Loucy (cell line): ENCODE measurements at regions not wholly inside any gene's neighbourhood (a gene's known extent, or its start where the extent isn't known, plus 50 kb on each side); places are given as distances from the start of the nearest gene placed in this dataset.

ENCODE experiments used
- H2AFZ ChIP-seq: fragments of 200-600 bp; sonication (generic); 2 replicates; pipeline ENCODE4 v1.6.0; 2016; ENCODE audit warnings: antibody characterized with exemption, mild to moderate bottlenecking, low read length, moderate library complexity
- H3F3A ChIP-seq: fragments of 200-600 bp; 2 replicates; pipeline ENCODE4 v1.6.0; 2016; ENCODE audit warnings: antibody characterized with exemption, low read depth, mild to moderate bottlenecking
- H3K27me3 ChIP-seq: fragments of 200-600 bp; sonication (generic); 2 replicates; pipeline ENCODE4 v1.6.1; 2014; ENCODE audit warnings: low read length, mild to moderate bottlenecking; ENCODE audit not compliant: insufficient read depth, poor library complexity, severe bottlenecking
- H3K36me3 ChIP-seq: fragments of 200-600 bp; sonication (generic); 2 replicates; pipeline ENCODE4 v1.6.1; 2016; ENCODE audit warnings: low read length; ENCODE audit not compliant: insufficient read depth
- H3K4me1 ChIP-seq: fragments of 200-600 bp; sonication (generic); 2 replicates; pipeline ENCODE4 v1.5.1; 2014; ENCODE audit warnings: low read length, mild to moderate bottlenecking; ENCODE audit not compliant: insufficient read depth, poor library complexity, severe bottlenecking
- H3K4me2 ChIP-seq: fragments of 200-600 bp; sonication (generic); 2 replicates; pipeline ENCODE4 v1.6.0; 2014; ENCODE audit warnings: antibody characterized with exemption, low read length, low read depth, mild to moderate bottlenecking; ENCODE audit not compliant: poor library complexity, severe bottlenecking
- H3K4me3 ChIP-seq: fragments of 200-600 bp; sonication (generic); 2 replicates; pipeline ENCODE4 v1.5.1; 2014; ENCODE audit warnings: low read length, mild to moderate bottlenecking, mixed read lengths; ENCODE audit not compliant: poor library complexity, severe bottlenecking
- H3K79me2 ChIP-seq: fragments of 200-600 bp; sonication (generic); 2 replicates; pipeline ENCODE4 v1.6.1; 2014; ENCODE audit warnings: low read length; ENCODE audit not compliant: insufficient read depth
- H3K9ac ChIP-seq: fragments of 200-600 bp; sonication (generic); 2 replicates; pipeline ENCODE4 v1.6.0; 2014; ENCODE audit warnings: mild to moderate bottlenecking, low read depth, low read length, moderate library complexity; ENCODE audit not compliant: poor library complexity, severe bottlenecking
- H3K9me2 ChIP-seq: fragments of 200-600 bp; sonication (generic); replicated peaks from 2 replicates; pipeline ENCODE4 v1.6.1; 2016; ENCODE audit warnings: low read depth, low read length, mixed read lengths
- H3K9me3 ChIP-seq: fragments of 200-600 bp; sonication (generic); 2 replicates; pipeline ENCODE4 v1.6.1; 2014; ENCODE audit warnings: mild to moderate bottlenecking, antibody characterized with exemption, low read length, low read depth; ENCODE audit not compliant: insufficient read depth
- H4K20me1 ChIP-seq: fragments of 200-600 bp; sonication (generic); 2 replicates; pipeline ENCODE4 v1.6.0; 2014; ENCODE audit warnings: antibody characterized with exemption, low read length, mild to moderate bottlenecking; ENCODE audit not compliant: insufficient read depth, poor library complexity, severe bottlenecking
- EZH2phosphoT487 ChIP-seq: fragments of 200-600 bp; IDR thresholded peaks from 2 replicates; pipeline ENCODE4 v1.6.1; 2018; ENCODE audit warnings: antibody characterized with exemption, mild to moderate bottlenecking, moderate library complexity, borderline replicate concordance
- TF ChIP-seq, protein P1 (sequence below): fragments of 200-600 bp; sonication (generic); conservative IDR thresholded peaks from 2 replicates; pipeline ENCODE4 v1.5.1; 2014; ENCODE audit warnings: mild to moderate bottlenecking, antibody characterized with exemption, low read length

DNA sequence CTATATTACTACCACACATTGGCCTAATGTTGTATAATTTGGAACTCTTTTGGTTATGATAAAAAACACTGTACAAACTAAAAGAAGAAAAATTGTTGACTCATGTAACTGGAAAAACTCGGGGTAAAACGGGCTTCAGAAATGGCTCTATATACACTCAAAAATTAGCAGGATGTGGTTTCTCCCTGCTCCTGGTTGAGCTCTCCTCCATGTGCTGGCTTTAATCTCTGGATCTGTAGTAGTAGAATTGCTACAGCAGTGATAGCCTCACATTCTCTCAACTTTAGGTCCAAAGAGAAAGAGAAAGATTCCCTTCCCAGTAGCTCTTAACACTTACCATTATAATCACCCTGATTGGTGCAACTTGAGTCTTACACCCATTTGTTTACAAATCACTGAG, 274.9 kb upstream of the GALNT5 start:
- H3K79me2 ChIP-seq = no peaks in the 10 kb centered on the region
- H3K27me3 ChIP-seq = no peaks in the 10 kb centered on the region
- no peaks in the 10 kb centered on the region for H3K4me1 ChIP-seq
- H3K9ac ChIP-seq = no peak overlapping the region
- no peak overlapping the region for H3K4me3 ChIP-seq
- H3K9me2 ChIP-seq = no peaks in the 10 kb centered on the region
- H3K36me3 ChIP-seq = no peaks in the 10 kb centered on the region
- H4K20me1 ChIP-seq = no peaks in the 10 kb centered on the region
- no peaks in the 10 kb centered on the region for H3K9me3 ChIP-seq
- no peaks in the 10 kb centered on the region for H3F3A ChIP-seq
- no peak overlapping the region for H3K4me2 ChIP-seq
- no peak for TF ChIP-seq EZH2phosphoT487
- TF ChIP-seq, protein P1, sequence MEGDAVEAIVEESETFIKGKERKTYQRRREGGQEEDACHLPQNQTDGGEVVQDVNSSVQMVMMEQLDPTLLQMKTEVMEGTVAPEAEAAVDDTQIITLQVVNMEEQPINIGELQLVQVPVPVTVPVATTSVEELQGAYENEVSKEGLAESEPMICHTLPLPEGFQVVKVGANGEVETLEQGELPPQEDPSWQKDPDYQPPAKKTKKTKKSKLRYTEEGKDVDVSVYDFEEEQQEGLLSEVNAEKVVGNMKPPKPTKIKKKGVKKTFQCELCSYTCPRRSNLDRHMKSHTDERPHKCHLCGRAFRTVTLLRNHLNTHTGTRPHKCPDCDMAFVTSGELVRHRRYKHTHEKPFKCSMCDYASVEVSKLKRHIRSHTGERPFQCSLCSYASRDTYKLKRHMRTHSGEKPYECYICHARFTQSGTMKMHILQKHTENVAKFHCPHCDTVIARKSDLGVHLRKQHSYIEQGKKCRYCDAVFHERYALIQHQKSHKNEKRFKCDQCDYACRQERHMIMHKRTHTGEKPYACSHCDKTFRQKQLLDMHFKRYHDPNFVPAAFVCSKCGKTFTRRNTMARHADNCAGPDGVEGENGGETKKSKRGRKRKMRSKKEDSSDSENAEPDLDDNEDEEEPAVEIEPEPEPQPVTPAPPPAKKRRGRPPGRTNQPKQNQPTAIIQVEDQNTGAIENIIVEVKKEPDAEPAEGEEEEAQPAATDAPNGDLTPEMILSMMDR = no peak
- H2AFZ ChIP-seq = no peak overlapping the region

DNA sequence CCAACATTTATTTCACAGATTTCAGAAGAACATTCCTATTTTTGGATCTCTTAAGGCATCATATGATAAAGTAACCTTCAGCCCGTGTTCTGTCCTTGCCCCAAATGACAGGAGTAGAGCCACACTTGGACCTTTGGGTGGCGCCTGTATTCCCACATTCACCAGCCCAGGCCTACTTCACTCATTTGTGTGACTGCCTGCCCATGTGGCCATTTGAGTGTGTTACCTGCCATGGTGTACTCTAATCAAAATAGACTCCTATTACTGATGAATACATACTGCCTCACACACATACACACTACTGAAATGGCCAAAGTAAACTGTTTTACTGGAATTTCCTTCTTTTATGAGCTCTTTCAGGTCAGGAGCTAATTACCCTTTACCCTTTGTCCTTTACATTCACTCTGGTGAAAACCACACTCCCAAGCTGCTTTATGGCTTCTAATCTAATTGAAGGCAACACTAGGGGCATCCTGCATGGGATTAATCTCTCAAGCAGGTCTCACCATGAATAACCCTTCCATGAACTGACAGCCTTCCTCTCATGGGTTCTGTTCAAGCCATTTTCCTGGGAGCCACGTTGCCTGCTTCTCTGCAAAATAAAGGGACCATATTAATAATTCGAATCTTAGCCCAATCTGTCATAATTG, 271.0 kb upstream of the GALNT5 start:
- no peak overlapping the region for H3K9ac ChIP-seq
- H3K9me3 ChIP-seq = no peaks in the 10 kb centered on the region
- no peak for TF ChIP-seq EZH2phosphoT487
- TF ChIP-seq, protein P1 = no peak
- no peak overlapping the region for H3K4me2 ChIP-seq
- H3K36me3 ChIP-seq = no peaks in the 10 kb centered on the region
- no peaks in the 10 kb centered on the region for H3K9me2 ChIP-seq
- no peak overlapping the region for H3K4me3 ChIP-seq
- H3K4me1 ChIP-seq = no peaks in the 10 kb centered on the region
- H4K20me1 ChIP-seq = no peaks in the 10 kb centered on the region
- no peak overlapping the region for H2AFZ ChIP-seq
- H3F3A ChIP-seq = no peaks in the 10 kb centered on the region
- H3K79me2 ChIP-seq = no peaks in the 10 kb centered on the region
- H3K27me3 ChIP-seq = no peaks in the 10 kb centered on the region

DNA sequence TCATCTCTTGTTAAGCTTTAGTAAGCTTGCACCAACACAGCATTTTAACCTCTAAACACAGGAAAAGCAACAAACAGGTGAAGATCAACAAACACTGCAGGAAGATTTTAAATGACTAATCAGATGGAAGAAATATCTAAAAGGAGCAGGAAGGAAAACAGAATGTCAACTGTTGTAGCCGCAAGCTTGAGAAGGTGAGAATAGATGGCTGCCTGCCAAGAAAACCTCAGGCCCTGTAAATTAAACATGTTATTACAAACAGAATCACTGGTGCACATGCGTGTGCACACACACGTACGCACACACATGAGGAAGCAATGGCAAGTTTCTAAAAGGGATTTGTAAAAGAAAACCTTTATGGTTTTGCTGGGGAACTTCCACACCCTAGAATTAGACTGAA, 257.8 kb upstream of the GALNT5 start:
- H4K20me1 ChIP-seq = no peaks in the 10 kb centered on the region
- H3K9ac ChIP-seq = no peak overlapping the region
- H3K4me1 ChIP-seq = no peaks in the 10 kb centered on the region
- no peaks in the 10 kb centered on the region for H3K79me2 ChIP-seq
- H3F3A ChIP-seq = no peaks in the 10 kb centered on the region
- no peaks in the 10 kb centered on the region for H3K9me2 ChIP-seq
- H3K4me3 ChIP-seq = no peak overlapping the region
- H3K27me3 ChIP-seq = no peaks in the 10 kb centered on the region
- H2AFZ ChIP-seq = no peak overlapping the region
- H3K9me3 ChIP-seq = no peaks in the 10 kb centered on the region
- TF ChIP-seq EZH2phosphoT487 = no peak
- TF ChIP-seq, protein P1 = no peak
- H3K36me3 ChIP-seq = no peaks in the 10 kb centered on the region
- H3K4me2 ChIP-seq = no peak overlapping the region
